HS-27A (cell line): ENCODE measurements at regions not wholly inside any gene's neighbourhood (a gene's known extent, or its start where the extent isn't known, plus 50 kb on each side); places are given as distances from the start of the nearest gene placed in this dataset.

Experiments
- DNase-seq: peaks from one replicate; pipeline ENCODE4 v3.0.0-alpha.2; 2012; ENCODE audit warnings: low read depth, missing footprints

DNA sequence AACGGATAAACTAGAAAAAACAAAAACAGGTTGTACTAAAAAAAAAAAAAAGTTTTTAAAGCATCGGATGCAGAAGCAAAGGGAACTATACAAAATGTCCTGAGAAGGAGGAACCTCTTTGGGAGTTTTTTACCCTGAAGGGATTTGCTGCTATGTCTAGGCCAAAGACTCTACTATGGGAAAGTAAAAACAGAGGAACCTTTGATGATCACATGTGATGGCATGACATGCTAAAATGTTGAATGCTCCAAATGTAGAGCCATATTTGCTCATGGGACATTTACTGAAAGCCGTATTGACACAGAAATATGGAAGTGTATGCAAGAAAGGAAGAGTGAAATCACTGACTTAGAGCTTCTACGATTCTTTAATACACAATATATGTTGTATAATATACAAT, 992.0 kb upstream of the ZEB2 start:
- no peak for DNase-seq

DNA sequence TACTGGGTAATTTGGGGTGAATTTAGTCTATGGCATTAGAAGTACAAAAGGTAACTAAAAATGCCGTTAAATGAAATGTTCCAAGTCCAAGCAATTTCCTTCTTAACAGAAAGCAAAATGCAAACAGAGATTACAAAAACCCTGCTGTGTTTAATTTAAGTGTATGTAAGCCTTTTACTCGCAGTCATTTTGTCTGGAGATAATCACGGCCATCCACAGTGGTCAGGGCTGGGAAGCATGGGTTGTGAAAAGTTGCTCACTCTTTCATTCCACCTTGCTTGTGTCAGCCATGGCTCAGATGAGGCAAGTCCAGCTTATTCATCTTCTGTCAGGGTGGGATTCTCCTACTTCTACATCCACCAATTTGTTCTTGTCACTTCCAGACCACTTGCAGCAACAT, 983.6 kb upstream of the ZEB2 start:
- DNase-seq, result no peak

DNA sequence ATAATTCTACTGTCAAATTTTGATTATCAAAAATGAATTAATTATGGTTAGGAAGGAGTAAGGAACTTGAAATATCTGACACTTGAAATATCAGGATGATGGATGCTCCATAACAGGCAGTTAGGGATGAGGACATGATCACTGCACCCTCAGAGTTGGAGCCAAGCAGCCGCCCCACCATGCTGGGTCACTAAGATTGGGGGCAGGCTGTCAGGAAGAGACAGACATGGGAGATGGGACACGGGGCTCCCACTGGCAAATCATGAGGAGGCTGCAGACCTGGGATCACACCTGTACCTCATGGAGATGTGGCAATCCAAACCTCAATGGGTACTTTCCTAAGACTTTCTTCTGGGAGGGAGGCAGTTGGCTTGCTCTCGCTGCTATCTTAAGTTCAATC, 982.0 kb upstream of the ZEB2 start:
- no peak for DNase-seq

DNA sequence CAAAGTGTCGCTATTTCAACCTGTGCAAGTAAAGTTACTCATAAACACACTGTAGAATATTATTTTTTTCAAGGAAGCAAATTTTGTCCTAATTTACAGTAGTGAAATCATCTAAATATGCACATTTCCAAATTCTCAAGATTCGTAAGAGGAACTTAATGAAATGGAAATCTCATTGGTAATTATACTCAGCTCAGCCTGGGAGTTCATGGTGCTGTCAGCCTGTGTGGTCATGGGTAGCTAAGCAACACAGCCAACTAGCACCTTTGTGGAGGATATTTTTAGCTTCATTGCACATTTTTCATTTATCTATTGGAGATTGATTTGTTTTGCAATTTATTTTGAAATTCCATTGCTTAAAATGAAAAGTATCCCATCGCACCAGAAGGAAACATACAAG, 975.7 kb upstream of the ZEB2 start:
- DNase-seq, result no peak

DNA sequence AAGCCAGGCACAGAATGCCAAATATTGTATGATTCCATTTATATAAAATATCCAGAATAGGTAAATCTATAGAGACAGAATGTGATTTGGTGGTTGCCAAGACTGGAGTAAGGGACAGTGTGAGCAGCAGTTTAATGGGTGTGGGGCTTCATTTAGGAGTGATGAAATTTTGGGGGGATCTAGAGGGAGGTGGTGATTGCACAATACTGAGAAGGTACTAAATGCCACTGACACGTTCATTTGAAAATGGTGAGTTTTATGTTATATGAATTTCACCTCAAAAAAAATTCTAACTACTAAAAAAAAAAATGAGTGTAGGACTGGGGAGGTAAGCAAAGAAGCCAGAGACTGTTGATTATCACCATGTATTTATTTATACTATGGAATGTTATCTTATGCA, 974.5 kb upstream of the ZEB2 start:
- no peak for DNase-seq

DNA sequence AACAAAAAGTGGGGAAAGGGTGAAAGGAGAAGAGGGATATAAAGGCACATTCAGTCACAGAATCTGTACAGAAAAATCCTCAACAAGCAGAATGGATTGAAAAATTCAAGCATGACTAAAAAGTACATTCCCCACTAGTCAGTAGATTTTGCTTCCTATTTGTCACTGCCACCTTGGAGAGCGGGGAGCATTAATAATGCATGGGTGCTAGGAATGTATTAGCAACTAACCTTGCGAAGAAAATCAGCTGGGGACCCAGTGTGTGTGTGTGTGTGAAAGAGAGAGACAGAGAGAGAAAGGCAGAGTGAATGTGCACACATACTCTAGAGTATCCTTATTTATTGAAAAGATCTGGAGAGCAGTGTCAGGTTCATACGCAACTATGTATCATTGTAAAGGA, 968.7 kb upstream of the ZEB2 start:
- no peak for DNase-seq

DNA sequence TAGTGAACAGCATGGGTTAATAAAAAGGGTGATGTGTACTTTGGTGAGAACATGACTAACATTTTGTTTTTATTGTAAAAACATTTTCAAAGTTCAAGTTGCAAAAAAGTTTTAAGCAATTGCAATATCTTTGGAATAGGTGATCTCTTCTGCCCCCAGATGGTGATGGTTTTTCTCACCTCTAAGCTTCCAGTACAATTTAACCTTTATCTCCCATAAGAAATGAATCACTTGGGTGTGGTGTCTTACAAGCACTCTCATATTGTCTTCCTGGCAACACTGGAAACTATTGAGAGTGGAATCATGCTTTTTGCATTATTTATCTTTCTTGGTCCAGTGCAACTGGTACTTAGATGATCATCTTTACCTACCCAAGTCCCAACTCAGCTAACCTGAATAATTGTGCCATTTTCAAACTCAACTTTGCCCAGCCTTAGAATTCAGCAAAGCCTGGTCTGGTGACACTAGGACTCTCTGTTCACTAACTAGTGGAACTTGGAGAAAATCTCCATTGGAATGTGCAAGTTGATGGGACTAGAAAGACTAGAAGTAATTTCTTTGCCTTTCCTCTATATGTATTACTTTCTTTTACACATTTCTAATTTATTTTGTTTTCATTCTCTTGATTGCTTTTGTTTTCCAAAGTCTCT, 964.7 kb upstream of the ZEB2 start:
- DNase-seq, result peak; percentile 47

DNA sequence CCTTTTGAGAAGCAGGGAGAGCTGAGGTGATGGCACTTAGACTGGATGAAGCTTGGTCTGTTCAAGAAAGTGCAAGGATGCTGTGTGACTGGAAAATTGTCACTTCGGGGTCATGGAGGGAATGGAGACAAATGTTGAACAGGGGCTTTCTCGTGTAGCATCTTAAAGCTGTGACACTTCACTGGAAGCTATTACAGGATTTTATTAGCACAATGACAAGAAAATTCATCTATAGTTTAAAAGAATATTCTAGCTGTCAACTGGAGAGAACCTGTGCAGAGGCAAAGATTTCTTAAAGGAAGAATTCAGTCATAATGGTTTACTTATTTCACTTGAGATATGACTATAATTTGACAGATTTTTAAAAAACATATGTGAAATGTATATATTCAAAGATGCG, 963.9 kb upstream of the ZEB2 start:
- DNase-seq, result no peak

DNA sequence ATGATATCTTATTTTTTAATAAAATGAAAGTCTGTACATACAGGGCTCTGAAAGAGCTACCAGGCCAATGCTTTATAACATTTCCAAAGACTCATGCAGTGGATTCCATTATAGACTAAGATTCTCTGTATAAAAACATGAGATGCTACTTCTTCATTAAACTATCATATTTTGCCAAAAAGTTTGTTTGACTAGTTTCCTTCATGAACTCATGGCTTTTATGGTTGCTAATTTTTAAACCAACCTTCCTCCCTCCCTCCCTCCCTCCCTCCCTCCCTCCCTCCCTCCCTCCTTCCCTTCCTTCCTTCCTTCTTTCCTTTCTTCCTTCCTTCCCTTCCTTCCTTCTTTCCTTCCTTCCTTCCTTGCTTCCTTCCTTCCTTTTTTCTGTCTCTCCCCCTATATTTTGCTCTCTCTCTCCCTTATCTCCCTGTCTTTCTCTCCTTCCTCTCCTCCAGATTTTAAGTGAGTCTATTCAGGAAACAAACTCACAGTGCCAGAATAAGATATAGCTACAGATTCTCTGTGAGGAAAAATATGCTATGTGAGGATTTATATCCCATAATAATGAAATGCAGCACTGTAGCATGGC, 961.5 kb upstream of the ZEB2 start:
- no peak for DNase-seq

DNA sequence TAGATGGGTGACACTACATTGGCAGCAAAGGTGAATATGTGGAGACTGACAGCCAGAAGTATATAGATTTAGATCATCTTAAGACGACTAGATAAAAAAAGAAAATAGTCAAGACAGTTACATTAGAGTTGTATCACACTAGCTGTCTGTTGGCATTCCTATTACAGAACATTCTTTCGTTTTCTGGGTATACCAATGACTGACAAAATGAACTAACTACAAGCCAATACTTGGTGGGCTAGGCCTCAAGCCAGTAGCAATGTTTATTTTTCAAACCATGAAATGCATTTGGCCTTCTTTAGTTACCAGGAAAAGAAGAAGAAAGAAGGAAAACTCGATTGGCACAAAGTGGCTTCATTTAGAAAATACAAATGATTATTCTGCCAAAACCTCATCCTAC, 944.9 kb upstream of the ZEB2 start:
- DNase-seq, result no peak

DNA sequence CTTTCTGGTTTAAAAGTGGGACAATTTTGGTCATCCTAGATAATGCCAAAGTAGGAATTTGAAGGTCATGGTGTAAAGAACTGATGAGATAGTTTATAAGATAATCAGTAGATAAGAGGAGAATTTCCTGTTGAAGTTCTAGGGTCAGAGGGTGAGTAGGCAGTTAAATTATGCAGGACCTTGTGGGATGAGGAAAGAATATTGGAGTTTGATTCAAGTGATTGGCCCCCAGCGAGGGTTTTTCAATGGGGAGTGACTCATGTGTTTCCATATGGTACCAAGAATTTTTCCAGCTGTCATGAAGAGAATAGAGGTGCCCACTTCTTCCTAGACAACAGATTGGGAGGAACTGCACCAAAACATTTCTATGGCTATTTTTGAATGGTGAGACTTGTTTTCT, 940.2 kb upstream of the ZEB2 start:
- DNase-seq, result peak; percentile 49

DNA sequence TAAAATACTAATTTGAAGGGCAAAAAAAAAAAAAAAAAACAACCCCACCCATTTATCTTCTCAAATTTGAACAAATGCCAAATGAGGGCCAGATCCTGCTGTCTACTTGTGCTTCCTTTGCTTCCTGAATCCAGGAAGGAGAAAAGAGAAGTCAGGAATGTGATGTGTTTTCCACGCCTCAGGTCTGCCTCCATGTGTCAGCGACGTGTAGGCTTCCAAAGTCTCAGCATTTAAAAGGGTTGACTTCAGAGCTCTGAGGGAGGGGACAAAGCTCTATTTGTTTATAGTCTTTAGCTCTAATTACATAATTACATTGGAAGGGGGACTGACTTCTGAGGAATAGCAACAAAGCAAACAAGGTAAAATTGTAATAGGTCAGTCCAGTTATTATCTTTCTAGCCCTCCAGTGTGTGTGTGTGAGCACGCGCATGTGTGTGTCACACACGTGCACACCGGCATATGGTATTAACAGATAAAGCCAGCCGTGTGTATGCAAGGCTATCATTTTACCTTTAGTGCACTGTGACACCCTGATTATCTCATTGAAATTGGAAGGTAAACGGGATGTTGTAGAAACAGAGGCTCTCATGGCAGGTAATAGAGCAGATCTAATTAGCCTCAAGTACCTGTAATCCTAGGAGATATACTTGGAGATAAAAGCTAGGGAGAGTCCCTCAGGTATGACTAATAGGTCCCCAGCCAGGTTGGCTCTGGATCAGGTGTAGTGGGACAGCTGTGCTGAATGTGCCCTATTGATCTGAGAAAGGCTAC, 911.4 kb upstream of the ZEB2 start:
- DNase-seq, result no peak

DNA sequence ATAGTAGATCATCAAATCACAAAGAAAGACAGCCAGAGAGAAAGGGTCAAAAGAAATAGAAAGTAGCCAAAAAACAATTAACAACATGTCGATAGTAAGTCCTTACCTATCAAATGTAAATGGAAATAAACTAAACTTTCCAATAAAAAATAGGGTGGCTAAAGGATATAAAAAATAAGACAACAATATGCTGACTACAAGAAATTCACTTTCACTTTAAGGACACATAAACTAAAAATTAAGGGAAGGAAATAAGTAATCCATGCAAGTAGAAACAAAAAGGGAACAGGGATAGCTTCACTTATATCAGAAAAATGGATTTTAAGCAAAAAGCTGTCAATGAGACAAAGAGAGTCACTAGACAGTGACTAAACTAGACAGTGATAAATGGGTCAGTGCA, 903.9 kb upstream of the ZEB2 start:
- no peak for DNase-seq

DNA sequence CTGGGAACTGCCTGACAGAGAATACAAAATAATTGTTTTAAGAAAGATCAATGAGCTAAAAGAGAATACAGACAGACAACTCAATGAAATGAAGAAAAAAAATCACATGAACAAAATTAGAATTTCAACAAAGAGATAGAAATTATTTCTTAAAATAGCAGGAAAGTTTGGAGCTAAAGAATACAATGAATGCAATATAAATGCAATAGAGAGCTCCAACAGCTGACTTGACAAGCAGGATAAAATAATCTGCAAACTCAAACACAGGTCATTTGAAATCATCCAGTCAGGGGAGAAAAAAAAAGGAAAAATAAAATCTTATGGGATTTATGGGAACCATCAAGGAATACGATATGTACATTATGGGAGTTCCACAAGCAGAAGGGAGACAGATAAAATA, 902.7 kb upstream of the ZEB2 start:
- no peak for DNase-seq

DNA sequence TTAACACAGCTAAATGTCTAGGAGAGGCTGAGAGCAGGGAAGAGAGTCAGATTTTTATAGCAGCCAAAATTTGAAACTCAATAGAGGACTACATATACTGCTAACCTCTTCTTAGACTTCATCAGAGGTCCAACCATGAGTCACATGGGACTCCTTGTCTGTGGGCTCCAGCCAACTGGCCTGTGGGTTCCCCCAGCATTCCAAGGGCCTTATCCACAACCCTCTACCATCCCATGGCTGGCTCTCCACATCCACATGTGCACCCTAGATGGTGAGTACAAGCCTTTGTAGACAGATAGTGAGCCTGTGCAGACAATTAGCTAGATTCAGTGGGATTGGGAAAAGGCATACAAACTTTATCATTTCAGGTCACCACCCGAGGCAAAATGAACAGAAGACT, 901.9 kb upstream of the ZEB2 start:
- no peak for DNase-seq

DNA sequence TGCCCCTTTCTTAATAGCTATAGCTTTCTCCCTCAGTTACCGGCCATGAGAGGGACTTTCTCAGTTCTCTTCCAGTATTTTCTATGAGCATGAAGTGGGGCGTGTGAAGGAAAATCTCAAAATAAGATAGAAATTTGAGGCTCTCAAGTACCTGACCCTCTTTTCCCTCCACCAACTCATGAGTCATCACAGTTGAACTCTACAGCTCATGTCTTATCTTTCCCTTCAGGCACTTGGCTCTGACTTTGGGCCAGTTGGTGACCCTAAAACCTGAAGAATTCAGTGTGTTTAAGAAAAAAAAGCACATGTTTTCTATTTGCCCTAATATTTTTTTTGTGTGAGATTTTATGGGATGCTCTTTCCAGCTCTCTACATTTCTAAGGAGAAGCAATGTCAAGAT, 896.7 kb upstream of the ZEB2 start:
- no peak for DNase-seq

DNA sequence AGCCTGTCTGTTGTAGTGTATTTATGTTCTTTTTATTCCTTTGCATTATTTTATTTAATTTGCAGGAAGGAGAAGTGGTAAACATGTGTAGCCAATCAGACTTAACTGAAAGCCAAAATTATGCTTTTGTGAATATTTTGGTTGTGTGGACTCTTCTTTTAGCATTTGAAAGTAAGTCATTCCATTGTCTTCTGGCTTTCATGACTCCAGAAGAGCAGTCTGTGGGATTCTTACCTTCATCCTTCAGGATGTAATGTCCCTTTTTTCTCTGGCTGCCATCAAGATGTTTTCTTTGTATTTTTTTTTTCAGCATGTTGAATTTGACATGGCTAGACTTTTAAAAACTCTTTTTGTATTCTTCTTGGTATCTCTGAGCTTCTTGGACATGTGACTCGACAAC, 895.2 kb upstream of the ZEB2 start:
- DNase-seq, result no peak

DNA sequence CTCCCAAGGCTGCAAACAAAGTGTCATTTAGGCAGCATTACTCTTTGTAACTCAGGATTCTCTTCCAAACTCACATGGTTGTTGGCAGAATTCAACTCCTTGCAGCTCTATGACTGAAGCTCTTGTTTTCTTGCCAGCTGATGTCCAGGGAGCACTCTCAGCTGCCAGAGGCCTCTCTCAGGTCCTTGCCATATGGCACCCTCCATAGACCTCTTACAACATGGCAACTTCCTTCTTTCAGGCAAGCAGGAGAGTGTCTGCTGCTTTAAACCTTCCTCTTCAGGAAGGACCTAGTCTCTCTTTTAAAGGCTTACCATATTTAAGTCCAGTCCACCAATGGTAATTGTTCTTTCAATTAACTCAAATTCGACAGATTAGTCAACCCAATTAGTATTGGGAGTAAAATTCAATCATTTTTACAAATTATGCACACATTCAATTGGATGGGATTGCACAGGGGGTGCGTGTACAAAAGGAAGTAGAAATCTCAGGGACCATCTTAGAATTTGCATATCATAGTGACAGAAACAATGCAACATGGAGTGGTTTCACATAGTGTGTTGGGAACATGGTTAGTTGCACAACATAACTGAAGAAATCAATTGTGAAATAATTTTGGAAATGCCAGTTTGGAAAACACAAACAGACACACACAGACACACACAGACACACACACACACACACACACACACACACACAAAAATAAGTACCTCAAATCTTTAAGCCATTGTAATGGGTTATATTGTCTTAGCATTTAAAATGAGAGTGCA, 893.5 kb upstream of the ZEB2 start:
- no peak for DNase-seq

DNA sequence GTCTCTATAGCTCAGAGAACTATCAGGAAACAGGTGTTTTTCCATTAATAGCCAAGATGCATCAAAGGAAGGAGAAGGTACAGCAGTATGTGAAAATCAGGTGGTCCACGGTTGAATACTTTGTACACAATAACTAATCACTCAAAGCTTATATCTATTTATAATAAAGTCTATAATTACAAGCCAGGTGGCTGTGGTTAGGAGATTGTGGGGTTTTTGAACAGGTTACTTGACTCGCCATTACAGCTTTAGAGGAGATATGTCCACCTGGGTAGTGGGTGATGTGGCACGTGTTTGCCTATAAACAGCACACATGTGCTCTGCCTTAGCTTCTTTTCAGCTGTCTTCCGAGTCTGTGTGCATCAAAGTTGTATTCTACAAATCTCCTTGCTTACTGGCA, 892.2 kb upstream of the ZEB2 start:
- no peak for DNase-seq

DNA sequence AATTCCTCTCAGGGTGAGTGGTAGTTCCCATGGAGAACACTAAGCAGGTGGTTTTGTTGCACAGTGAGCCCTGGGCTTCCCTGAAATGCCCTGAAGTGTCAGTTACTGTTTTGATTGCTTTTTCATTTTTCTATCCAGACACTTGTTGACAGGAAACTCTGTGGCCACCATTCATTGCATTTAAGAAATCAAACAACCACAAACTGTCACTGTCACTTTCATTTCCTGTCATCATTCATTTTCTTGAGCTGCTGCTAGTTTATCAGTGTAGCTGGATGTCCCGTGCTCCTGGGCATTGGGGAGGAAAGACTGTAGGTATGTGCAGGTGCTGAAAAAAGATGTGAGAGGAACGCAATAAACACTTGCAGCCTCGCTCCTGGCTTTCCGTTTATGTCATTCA, 891.6 kb upstream of the ZEB2 start:
- DNase-seq, result no peak

DNA sequence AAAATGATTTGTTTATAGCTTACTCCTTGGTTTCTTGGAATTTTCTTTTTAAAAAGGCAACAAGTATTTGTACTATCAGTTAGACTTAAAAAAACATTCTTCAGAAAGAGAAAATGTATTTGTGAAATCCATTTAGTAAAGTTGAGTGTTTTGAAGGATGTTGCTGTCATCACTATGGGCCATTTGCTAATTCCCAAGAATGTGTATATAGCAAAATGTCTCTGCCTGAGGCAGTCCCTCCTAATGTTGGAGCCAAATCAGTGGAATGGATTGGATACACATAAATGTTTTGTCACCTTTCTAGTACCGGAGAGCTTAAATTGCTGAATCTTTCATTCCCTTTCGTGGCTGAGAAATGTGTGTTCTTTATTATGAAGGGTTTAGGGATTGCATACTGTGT, 890.2 kb upstream of the ZEB2 start:
- DNase-seq, result no peak

DNA sequence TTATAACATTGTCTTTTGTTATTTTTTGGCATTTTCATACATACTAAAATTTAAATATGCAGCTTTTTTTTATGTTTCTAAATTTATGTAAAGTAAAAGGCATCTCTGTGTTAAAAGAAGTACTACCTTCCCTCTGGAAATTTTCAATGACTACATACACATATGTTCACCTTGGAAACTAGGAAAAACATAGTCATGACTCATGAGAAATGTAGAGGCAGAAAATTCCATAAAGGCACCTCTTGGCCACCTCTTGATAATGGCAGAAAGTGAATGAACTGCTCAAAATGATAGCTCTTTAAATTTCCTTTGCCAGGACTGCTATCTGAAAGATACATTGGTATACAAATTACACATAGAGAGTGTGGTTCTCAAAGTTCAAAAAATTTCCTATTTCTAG, 889.1 kb upstream of the ZEB2 start:
- DNase-seq, result no peak

DNA sequence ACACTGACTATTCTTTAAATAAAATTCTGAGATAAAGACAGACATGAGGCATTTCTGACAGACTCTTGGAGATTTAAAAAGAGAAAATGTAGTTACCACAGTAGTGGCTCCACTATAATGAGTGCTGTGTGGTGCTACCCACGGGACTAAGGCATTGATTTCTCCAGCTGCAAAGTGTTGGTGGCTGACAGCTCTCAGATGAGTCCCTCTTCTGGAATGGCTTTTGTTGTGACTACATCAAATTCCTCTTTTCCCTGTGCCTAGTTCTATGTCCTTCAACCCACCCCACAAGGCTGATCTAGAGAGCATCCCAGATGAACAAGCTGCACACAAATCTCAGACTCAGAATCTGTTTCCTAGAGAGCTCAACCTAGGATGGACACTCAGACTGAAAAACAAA, 884.8 kb upstream of the ZEB2 start:
- DNase-seq, result no peak
